Osteocyte (in vitro differentiated cells): ENCODE measurements at regions not wholly inside any gene's neighbourhood (a gene's known extent, or its start where the extent isn't known, plus 50 kb on each side); places are given as distances from the start of the nearest gene placed in this dataset.

Experiments
- DNase-seq: peaks from one replicate; pipeline ENCODE4 v3.0.0; 2021; ENCODE audit warnings: mixed read lengths; ENCODE audit not compliant: unreplicated experiment; ENCODE audit errors: extremely low spot score
- H3K27ac Mint-ChIP-seq: one replicate; pipeline ENCODE4 v1.8.0; 2021; ENCODE audit warnings: mild to moderate bottlenecking, mixed read lengths; ENCODE audit not compliant: unreplicated experiment
- H3K27me3 Mint-ChIP-seq: one replicate; pipeline ENCODE4 v1.8.0; 2021; ENCODE audit warnings: mixed read lengths; ENCODE audit not compliant: unreplicated experiment
- H3K36me3 Mint-ChIP-seq: one replicate; pipeline ENCODE4 v1.8.0; 2021; ENCODE audit warnings: mixed read lengths; ENCODE audit not compliant: unreplicated experiment
- H3K4me1 Mint-ChIP-seq: one replicate; pipeline ENCODE4 v1.8.0; 2021; ENCODE audit warnings: mixed read lengths; ENCODE audit not compliant: unreplicated experiment
- H3K4me3 Mint-ChIP-seq: one replicate; pipeline ENCODE4 v1.8.0; 2021; ENCODE audit warnings: mild to moderate bottlenecking, moderate library complexity, mixed read lengths; ENCODE audit not compliant: unreplicated experiment
- H3K9me3 Mint-ChIP-seq: one replicate; pipeline ENCODE4 v1.8.0; 2021; ENCODE audit warnings: mixed read lengths; ENCODE audit not compliant: unreplicated experiment
- CTCF ChIP-seq: fragments of 200-600 bp; sonication (generic); IDR thresholded peaks from 2 replicates; pipeline ENCODE4 v1.5.0; 2021; ENCODE audit warnings: antibody characterized with exemption, mild to moderate bottlenecking, moderate library complexity

DNA sequence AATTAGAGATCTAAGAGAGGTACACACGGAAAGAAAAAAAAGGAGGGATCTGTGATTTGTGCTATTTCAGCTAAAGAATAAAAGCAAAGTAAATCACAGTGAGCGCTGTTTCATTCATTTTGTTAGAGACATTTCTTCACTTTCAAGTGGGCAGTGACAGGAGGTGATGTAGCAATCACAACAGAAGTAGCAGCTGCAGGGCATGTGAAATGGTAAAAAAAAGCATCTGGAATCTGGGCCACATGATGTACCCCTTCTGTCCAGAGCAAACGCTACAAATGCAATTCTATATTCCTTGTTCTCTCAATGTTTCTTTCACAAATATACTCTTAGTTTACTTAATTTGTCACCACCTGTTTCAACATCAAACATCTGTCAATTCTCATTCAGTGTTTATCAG, 786.5 kb downstream of the LRRIQ3 start:
- no peak for TF ChIP-seq CTCF
- no peak overlapping the region for H3K4me3 Mint-ChIP-seq
- H3K9me3 Mint-ChIP-seq = peaks cover 11% of the 10 kb centered on the region
- DNase-seq = no peak
- no peaks in the 10 kb centered on the region for H3K27me3 Mint-ChIP-seq
- no peaks in the 10 kb centered on the region for H3K36me3 Mint-ChIP-seq
- H3K4me1 Mint-ChIP-seq = no peaks in the 10 kb centered on the region
- no peak overlapping the region for H3K27ac Mint-ChIP-seq

DNA sequence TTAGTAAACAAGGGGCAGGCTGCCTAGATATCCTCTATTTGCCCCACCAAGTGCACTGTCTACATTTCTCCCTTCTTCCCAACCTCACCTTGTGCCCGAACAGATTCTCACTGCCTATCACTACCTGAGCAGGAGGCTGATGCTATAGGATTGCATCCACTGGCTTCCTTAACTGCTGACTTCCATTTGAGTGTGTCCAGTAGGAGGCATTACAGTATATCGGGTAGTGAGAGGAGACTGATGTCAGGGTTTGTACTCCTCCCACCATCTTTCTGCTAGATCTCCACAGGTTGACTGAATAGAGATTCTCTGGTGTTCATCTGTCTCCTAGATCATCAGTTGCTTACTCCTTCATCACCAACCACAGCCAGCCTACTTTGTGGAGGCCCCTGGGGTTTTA, 796.3 kb downstream of the LRRIQ3 start:
- H3K27ac Mint-ChIP-seq = no peak overlapping the region
- H3K36me3 Mint-ChIP-seq = no peaks in the 10 kb centered on the region

DNA sequence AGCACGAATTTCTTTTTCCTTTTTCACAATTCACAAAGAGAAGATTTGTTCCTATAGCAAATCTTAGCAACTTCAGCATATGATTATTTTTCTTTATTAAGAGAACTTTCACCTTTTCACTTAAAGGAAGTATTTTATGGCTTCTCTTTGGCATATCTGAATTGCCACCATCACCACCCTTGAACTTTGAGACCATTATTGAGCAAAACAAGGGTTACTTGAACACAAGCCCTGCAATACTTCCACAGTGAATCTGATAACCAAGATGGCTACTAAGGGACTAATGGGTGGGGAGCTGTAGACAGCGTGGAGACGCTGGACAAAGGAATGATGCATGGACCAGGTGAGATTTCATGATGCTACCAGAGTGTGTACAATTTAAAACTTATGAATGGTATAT, 815.0 kb downstream of the LRRIQ3 start:
- TF ChIP-seq CTCF = no peak
- H3K27me3 Mint-ChIP-seq = no peaks in the 10 kb centered on the region
- H3K4me1 Mint-ChIP-seq = no peaks in the 10 kb centered on the region
- no peak overlapping the region for H3K4me3 Mint-ChIP-seq
- DNase-seq = no peak
- no peaks in the 10 kb centered on the region for H3K36me3 Mint-ChIP-seq
- no peak overlapping the region for H3K27ac Mint-ChIP-seq
- H3K9me3 Mint-ChIP-seq = peaks cover 4% of the 10 kb centered on the region

More for the DNA sequence above, 796.3 kb downstream of the LRRIQ3 start:
- DNase-seq = no peak
- H3K9me3 Mint-ChIP-seq = no peaks in the 10 kb centered on the region
- H3K4me3 Mint-ChIP-seq = no peak overlapping the region
- H3K4me1 Mint-ChIP-seq = no peaks in the 10 kb centered on the region
- no peak for TF ChIP-seq CTCF
- H3K27me3 Mint-ChIP-seq = no peaks in the 10 kb centered on the region

DNA sequence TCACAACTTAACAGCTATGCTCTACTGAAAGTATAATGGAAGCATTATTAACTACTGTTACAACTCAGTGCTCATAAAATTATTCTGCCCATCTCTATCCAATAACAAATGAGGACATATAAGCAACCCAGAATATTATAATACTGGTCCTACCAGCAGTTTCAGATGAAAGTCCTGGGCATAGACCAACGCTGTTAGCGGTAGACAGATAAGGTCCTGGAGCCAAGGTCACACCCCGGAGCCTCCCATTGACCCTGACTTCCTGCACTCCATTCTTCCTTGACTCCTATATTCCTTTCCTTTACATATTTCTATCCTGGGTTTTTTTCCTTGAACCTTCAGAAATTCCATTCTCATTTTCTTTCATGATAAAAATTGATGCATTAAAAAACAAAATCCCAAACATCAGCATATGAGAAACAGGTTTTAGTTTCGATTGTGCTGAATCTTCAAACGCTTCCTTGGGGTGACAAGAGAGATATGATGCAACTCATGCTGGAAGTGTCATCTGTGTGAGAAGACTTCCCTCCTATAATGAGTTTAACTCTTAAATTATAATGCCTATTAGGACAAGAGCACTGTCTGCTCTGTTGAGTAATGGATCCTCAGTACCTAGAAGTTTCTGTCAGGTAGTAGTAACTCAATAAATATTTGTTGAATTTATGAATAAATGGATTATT, 831.1 kb downstream of the LRRIQ3 start:
- Mint-ChIP-seq H3K4me3 (no peak overlapping the region), H3K4me1 (no peaks in the 10 kb centered on the region), H3K36me3 (no peaks in the 10 kb centered on the region), H3K27me3 (no peaks in the 10 kb centered on the region), H3K27ac (no peak overlapping the region), H3K9me3 (peaks cover 4% of the 10 kb centered on the region)
- no peak for TF ChIP-seq CTCF
- DNase-seq = no peak

DNA sequence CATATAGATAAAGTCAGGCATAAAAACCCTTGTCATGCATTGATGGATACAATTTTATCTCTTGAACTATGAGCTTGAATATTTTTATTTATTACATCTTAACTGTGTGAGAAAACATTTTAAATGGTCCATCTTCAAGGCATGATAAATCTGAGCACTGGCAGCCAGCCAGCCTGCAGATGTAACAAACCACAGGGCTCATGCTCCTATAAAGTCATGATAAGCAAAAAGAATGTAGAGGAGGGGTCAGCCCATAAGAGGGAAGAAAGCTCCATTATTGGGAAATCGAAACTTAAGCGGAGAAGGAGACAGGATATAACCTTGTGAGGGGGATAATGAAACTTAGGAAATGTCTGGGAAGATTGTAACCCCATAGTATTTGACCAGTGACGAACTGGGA, 839.0 kb downstream of the LRRIQ3 start:
- Mint-ChIP-seq H3K4me1 (no peaks in the 10 kb centered on the region), H3K27ac (no peak overlapping the region), H3K36me3 (no peaks in the 10 kb centered on the region), H3K9me3 (peaks cover 3% of the 10 kb centered on the region), H3K27me3 (no peaks in the 10 kb centered on the region), H3K4me3 (no peak overlapping the region)
- no peak for TF ChIP-seq CTCF
- no peak for DNase-seq
